ENCODE measurements at regions not wholly inside any gene's neighbourhood (a gene's known extent, or its start where the extent isn't known, plus 50 kb on each side); places are given as distances from the start of the nearest gene placed in this dataset.
"Not testable (repeated sequence)": the region's sequence is repeated elsewhere in the genome, so short reads cannot be mapped to it uniquely, and the experiment has no call there.

- Histone ChIP-seq H3K27me3 (ENCODE audit: low read length) (no peaks in the 10 kb centered on the region), H3K9me3 (ENCODE audit: low read length) (no peaks in the 10 kb centered on the region), H3K9ac (ENCODE audit: low read length) (no peak overlapping the region), H3K79me2 (ENCODE audit: low read length) (no peaks in the 10 kb centered on the region), H3K4me3 (ENCODE audit: low read length) (no peak overlapping the region), H4K20me1 (ENCODE audit: insufficient read depth, low read depth, low read length) (no peaks in the 10 kb centered on the region), H3K4me2 (ENCODE audit: low read depth, low read length, poor library complexity, severe bottlenecking) (no peak overlapping the region), H3K9me2 (replicated peaks; ENCODE audit: insufficient read depth, low read length) (peaks cover 5% of the 10 kb centered on the region; the same call in 1 of the 2 replicates), H2AFZ (ENCODE audit: low read length) (no peak overlapping the region), H3K27ac (ENCODE audit: low read length) (no peak overlapping the region), H3K4me1 (ENCODE audit: low read length) (no peaks in the 10 kb centered on the region), H3K36me3 (ENCODE audit: insufficient read depth, low read length) (no peaks in the 10 kb centered on the region)
- no peak for DNase-seq
These were observed 517.5 kb downstream of the IRS1 start for GRCh38 chr2:226282151-226282550.

GRCh38 chr2:226280136-226280535, 519.5 kb downstream of the IRS1 start:
- H3K9ac ChIP-seq (ENCODE audit: low read length); H3K9me2 ChIP-seq (replicated peaks; ENCODE audit: insufficient read depth, low read length); H3K9me3 ChIP-seq (ENCODE audit: low read length); H4K20me1 ChIP-seq (ENCODE audit: insufficient read depth, low read depth, low read length); H3K27me3 ChIP-seq (ENCODE audit: low read length); H3K4me2 ChIP-seq (ENCODE audit: low read depth, low read length, poor library complexity, severe bottlenecking); H3K27ac ChIP-seq (ENCODE audit: low read length); H3K4me1 ChIP-seq (ENCODE audit: low read length); H3K36me3 ChIP-seq (ENCODE audit: insufficient read depth, low read length); H2AFZ ChIP-seq (ENCODE audit: low read length); H3K4me3 ChIP-seq (ENCODE audit: low read length); H3K79me2 ChIP-seq (ENCODE audit: low read length); DNase-seq: not testable (repeated sequence)

GRCh38 chr2:226275215-226275614, 524.4 kb downstream of the IRS1 start:
- no peak overlapping the region for H3K4me3 ChIP-seq (ENCODE audit: low read length)

GRCh38 chr2:226274143-226274542, 525.5 kb downstream of the IRS1 start:
- H3K4me2 ChIP-seq (ENCODE audit: low read depth, low read length, poor library complexity, severe bottlenecking) = no peak overlapping the region
- no peaks in the 10 kb centered on the region for H4K20me1 ChIP-seq (ENCODE audit: insufficient read depth, low read depth, low read length)
- H3K9me3 ChIP-seq (ENCODE audit: low read length) = no peaks in the 10 kb centered on the region

More at GRCh38 chr2:226275215-226275614, 524.4 kb downstream of the IRS1 start:
- H3K79me2 ChIP-seq (ENCODE audit: low read length) = no peaks in the 10 kb centered on the region
- H3K9me2 ChIP-seq (replicated peaks; ENCODE audit: insufficient read depth, low read length) = peaks cover 7% of the 10 kb centered on the region; the same call in 1 of the 2 replicates
- H3K4me1 ChIP-seq (ENCODE audit: low read length) = no peaks in the 10 kb centered on the region
- H3K4me2 ChIP-seq (ENCODE audit: low read depth, low read length, poor library complexity, severe bottlenecking) = no peak overlapping the region
- H3K27me3 ChIP-seq (ENCODE audit: low read length) = no peaks in the 10 kb centered on the region
- no peaks in the 10 kb centered on the region for H3K36me3 ChIP-seq (ENCODE audit: insufficient read depth, low read length)
- no peak overlapping the region for H3K27ac ChIP-seq (ENCODE audit: low read length)
- no peak overlapping the region for H2AFZ ChIP-seq (ENCODE audit: low read length)
- no peaks in the 10 kb centered on the region for H3K9me3 ChIP-seq (ENCODE audit: low read length)
- H3K9ac ChIP-seq (ENCODE audit: low read length) = no peak overlapping the region
- no peak for DNase-seq
- H4K20me1 ChIP-seq (ENCODE audit: insufficient read depth, low read depth, low read length) = no peaks in the 10 kb centered on the region

GRCh38 chr2:226273440-226273839, 526.2 kb downstream of the IRS1 start:
- H2AFZ ChIP-seq (ENCODE audit: low read length) = no peak overlapping the region
- H3K79me2 ChIP-seq (ENCODE audit: low read length) = no peaks in the 10 kb centered on the region
- no peaks in the 10 kb centered on the region for H3K4me1 ChIP-seq (ENCODE audit: low read length)
- H3K36me3 ChIP-seq (ENCODE audit: insufficient read depth, low read length) = no peaks in the 10 kb centered on the region
- DNase-seq = no peak
- no peak overlapping the region for H3K27ac ChIP-seq (ENCODE audit: low read length)
- no peak overlapping the region for H3K4me2 ChIP-seq (ENCODE audit: low read depth, low read length, poor library complexity, severe bottlenecking)
- no peak overlapping the region for H3K9ac ChIP-seq (ENCODE audit: low read length)
- H4K20me1 ChIP-seq (ENCODE audit: insufficient read depth, low read depth, low read length) = no peaks in the 10 kb centered on the region
- no peaks in the 10 kb centered on the region for H3K9me3 ChIP-seq (ENCODE audit: low read length)
- H3K27me3 ChIP-seq (ENCODE audit: low read length) = no peaks in the 10 kb centered on the region
- peaks cover 7% of the 10 kb centered on the region; the same call in 1 of the 2 replicates for H3K9me2 ChIP-seq (replicated peaks; ENCODE audit: insufficient read depth, low read length)
- no peak overlapping the region for H3K4me3 ChIP-seq (ENCODE audit: low read length)

More at GRCh38 chr2:226274143-226274542, 525.5 kb downstream of the IRS1 start:
- Histone ChIP-seq H3K27ac (ENCODE audit: low read length) (no peak overlapping the region), H3K9ac (ENCODE audit: low read length) (no peak overlapping the region), H3K36me3 (ENCODE audit: insufficient read depth, low read length) (no peaks in the 10 kb centered on the region), H3K79me2 (ENCODE audit: low read length) (no peaks in the 10 kb centered on the region), H3K4me1 (ENCODE audit: low read length) (no peaks in the 10 kb centered on the region), H3K4me3 (ENCODE audit: low read length) (no peak overlapping the region), H2AFZ (ENCODE audit: low read length) (no peak overlapping the region), H3K9me2 (replicated peaks; ENCODE audit: insufficient read depth, low read length) (peaks cover 7% of the 10 kb centered on the region; the same call in 1 of the 2 replicates), H3K27me3 (ENCODE audit: low read length) (no peaks in the 10 kb centered on the region)
- DNase-seq = no peak

GRCh38 chr2:226272435-226272834, 527.2 kb downstream of the IRS1 start:
- no peaks in the 10 kb centered on the region for H4K20me1 ChIP-seq (ENCODE audit: insufficient read depth, low read depth, low read length)
- no peak overlapping the region for H2AFZ ChIP-seq (ENCODE audit: low read length)
- H3K27me3 ChIP-seq (ENCODE audit: low read length) = no peaks in the 10 kb centered on the region
- no peaks in the 10 kb centered on the region for H3K79me2 ChIP-seq (ENCODE audit: low read length)
- H3K4me2 ChIP-seq (ENCODE audit: low read depth, low read length, poor library complexity, severe bottlenecking) = no peak overlapping the region
- no peak overlapping the region for H3K27ac ChIP-seq (ENCODE audit: low read length)
- H3K36me3 ChIP-seq (ENCODE audit: insufficient read depth, low read length) = no peaks in the 10 kb centered on the region
- H3K4me1 ChIP-seq (ENCODE audit: low read length) = no peaks in the 10 kb centered on the region
- no peaks in the 10 kb centered on the region for H3K9me3 ChIP-seq (ENCODE audit: low read length)
- no peak for DNase-seq
- no peak overlapping the region for H3K4me3 ChIP-seq (ENCODE audit: low read length)
- H3K9ac ChIP-seq (ENCODE audit: low read length) = no peak overlapping the region
- peaks cover 5% of the 10 kb centered on the region; the same call in 1 of the 2 replicates for H3K9me2 ChIP-seq (replicated peaks; ENCODE audit: insufficient read depth, low read length)

- Histone ChIP-seq H3K79me2 (ENCODE audit: low read length) (no peaks in the 10 kb centered on the region), H3K36me3 (ENCODE audit: insufficient read depth, low read length) (no peaks in the 10 kb centered on the region), H3K9ac (ENCODE audit: low read length) (no peak overlapping the region), H3K4me2 (ENCODE audit: low read depth, low read length, poor library complexity, severe bottlenecking) (no peak overlapping the region), H4K20me1 (ENCODE audit: insufficient read depth, low read depth, low read length) (no peaks in the 10 kb centered on the region), H3K27ac (ENCODE audit: low read length) (no peak overlapping the region), H3K9me2 (replicated peaks; ENCODE audit: insufficient read depth, low read length) (no peaks in the 10 kb centered on the region; the same call in 1 of the 2 replicates), H3K4me1 (ENCODE audit: low read length) (no peaks in the 10 kb centered on the region), H3K9me3 (ENCODE audit: low read length) (no peaks in the 10 kb centered on the region), H2AFZ (ENCODE audit: low read length) (no peak overlapping the region), H3K27me3 (ENCODE audit: low read length) (no peaks in the 10 kb centered on the region), H3K4me3 (ENCODE audit: low read length) (no peak overlapping the region)
- DNase-seq = no peak
These were observed 529.1 kb downstream of the IRS1 start for GRCh38 chr2:226270285-226271058.

- no peak overlapping the region for H3K4me2 ChIP-seq (ENCODE audit: low read depth, low read length, poor library complexity, severe bottlenecking)
- H3K27ac ChIP-seq (ENCODE audit: low read length) = no peak overlapping the region
- H2AFZ ChIP-seq (ENCODE audit: low read length) = no peak overlapping the region
- no peaks in the 10 kb centered on the region for H3K4me1 ChIP-seq (ENCODE audit: low read length)
- H3K4me3 ChIP-seq (ENCODE audit: low read length) = no peak overlapping the region
- H3K9me2 ChIP-seq (replicated peaks; ENCODE audit: insufficient read depth, low read length) = no peaks in the 10 kb centered on the region; the same call in 1 of the 2 replicates
- no peaks in the 10 kb centered on the region for H3K27me3 ChIP-seq (ENCODE audit: low read length)
- DNase-seq = no peak
- no peaks in the 10 kb centered on the region for H3K79me2 ChIP-seq (ENCODE audit: low read length)
- no peaks in the 10 kb centered on the region for H4K20me1 ChIP-seq (ENCODE audit: insufficient read depth, low read depth, low read length)
- no peak overlapping the region for H3K9ac ChIP-seq (ENCODE audit: low read length)
- no peaks in the 10 kb centered on the region for H3K36me3 ChIP-seq (ENCODE audit: insufficient read depth, low read length)
- no peaks in the 10 kb centered on the region for H3K9me3 ChIP-seq (ENCODE audit: low read length)
These were observed 531.9 kb downstream of the IRS1 start for GRCh38 chr2:226267516-226268289.
